D721Med (cell line): ENCODE measurements at regions not wholly inside any gene's neighbourhood (a gene's known extent, or its start where the extent isn't known, plus 50 kb on each side); places are given as distances from the start of the nearest gene placed in this dataset.

Experiments
- DNase-seq: peaks from one replicate; pipeline ENCODE4 v3.0.0; 2011; ENCODE audit warnings: low spot score; ENCODE audit not compliant: insufficient read length
- FAIRE-seq: peaks from 2 replicates; lab custom pipeline; 2011; peaks lifted over from hg19 to GRCh38; lab: Jason Lieb, UNC
- CTCF ChIP-seq: IDR thresholded peaks from 2 replicates; pipeline ENCODE4 v1.5.1; 2012; ENCODE audit warnings: mild to moderate bottlenecking, control low read depth; ENCODE audit not compliant: insufficient read depth; ENCODE audit errors: missing control alignments

GRCh38 chr4:35836596-35836995 lies 407.7 kb downstream of the ARAP2 start:
- no peak for FAIRE-seq
- no peak for TF ChIP-seq CTCF
- no peak for DNase-seq

GRCh38 chr4:35867057-35867456 lies 377.3 kb downstream of the ARAP2 start:
- DNase-seq: no peak
- no peak for TF ChIP-seq CTCF
- FAIRE-seq: no peak

DNA sequence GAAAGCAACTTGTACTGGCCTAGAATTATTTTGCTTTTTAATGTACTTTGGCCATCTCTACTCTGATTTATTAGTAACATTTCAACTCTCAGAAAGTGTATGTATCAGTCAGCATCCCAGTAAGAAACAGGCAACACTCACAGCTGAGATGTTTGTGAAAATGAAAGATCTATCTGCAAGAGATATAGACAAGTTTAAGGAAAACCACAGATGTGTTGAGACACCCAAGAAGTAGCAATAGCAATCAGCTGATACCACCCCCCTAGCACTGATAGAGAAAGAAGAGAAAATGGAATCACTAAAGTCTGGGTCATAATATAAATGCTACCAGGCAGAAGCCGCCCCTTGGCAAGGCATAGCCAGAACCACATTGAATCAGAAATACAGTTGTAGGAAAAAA lies 372.0 kb downstream of the ARAP2 start:
- TF ChIP-seq CTCF: no peak
- DNase-seq: no peak
- FAIRE-seq: no peak

- TF ChIP-seq CTCF: no peak
- DNase-seq (no peak), FAIRE-seq (no peak)
Observed at GRCh38 chr4:35879479-35879878, 364.8 kb downstream of the ARAP2 start.

DNA sequence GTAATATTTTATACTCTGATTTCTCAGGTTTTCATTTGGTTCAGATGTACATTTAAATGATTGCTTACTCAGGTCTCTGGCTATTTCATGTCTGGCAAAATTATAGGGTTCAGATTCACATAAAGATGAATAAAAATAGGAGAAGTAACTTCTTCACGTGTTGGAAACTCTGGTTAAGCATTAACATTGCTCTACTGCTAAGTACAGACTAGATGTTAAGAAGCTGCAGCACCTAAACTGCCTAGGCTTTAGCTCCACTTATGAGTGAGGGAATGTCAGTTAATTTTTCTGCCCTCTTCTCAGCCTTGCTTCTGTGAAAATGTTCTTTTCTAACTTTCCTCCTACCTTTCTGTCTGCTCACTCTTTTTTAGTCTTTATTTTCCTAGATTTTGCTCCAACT lies 361.2 kb downstream of the ARAP2 start:
- DNase-seq: no peak
- TF ChIP-seq CTCF: no peak
- FAIRE-seq: no peak

GRCh38 chr4:35884714-35885480 lies 359.4 kb downstream of the ARAP2 start:
- TF ChIP-seq CTCF: no peak
- DNase-seq (no peak), FAIRE-seq (no peak)

DNA sequence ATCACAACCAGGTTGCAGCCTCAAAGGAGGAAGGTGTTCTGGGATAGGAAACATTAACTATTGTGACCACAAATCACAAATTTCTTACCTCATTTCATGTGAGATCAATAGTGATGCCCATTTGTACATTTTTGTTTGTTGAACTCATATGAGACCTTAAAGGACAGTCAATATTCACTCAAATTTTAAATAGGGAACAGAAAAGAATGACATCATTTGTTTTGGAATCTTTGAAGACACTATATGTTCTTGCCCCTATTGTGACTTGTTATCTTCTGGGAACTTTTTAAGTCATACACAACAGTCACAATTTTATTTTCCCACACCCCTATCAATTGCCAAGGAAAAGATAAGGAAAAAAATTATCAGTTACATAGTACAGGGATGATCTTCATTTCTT lies 346.5 kb downstream of the ARAP2 start:
- no peak for TF ChIP-seq CTCF
- FAIRE-seq (no peak), DNase-seq (no peak)
